PC-3 (cell line): ENCODE measurements at regions not wholly inside any gene's neighbourhood (a gene's known extent, or its start where the extent isn't known, plus 50 kb on each side); places are given as distances from the start of the nearest gene placed in this dataset.

Experiments used
- EZH2 ChIP-seq: fragments of 300-600 bp; sonication (generic); IDR thresholded peaks from one replicate; pipeline ENCODE4 v1.6.1; 2017; ENCODE audit warnings: antibody characterized with exemption, mild to moderate bottlenecking, low read length; ENCODE audit not compliant: unreplicated experiment
- TF ChIP-seq, protein P1 (sequence below): fragments of 300-600 bp; sonication (generic); conservative IDR thresholded peaks from 2 replicates; pipeline ENCODE4 v1.5.1; 2017; ENCODE audit warnings: antibody characterized with exemption, low read depth, mild to moderate bottlenecking, low read length

DNA sequence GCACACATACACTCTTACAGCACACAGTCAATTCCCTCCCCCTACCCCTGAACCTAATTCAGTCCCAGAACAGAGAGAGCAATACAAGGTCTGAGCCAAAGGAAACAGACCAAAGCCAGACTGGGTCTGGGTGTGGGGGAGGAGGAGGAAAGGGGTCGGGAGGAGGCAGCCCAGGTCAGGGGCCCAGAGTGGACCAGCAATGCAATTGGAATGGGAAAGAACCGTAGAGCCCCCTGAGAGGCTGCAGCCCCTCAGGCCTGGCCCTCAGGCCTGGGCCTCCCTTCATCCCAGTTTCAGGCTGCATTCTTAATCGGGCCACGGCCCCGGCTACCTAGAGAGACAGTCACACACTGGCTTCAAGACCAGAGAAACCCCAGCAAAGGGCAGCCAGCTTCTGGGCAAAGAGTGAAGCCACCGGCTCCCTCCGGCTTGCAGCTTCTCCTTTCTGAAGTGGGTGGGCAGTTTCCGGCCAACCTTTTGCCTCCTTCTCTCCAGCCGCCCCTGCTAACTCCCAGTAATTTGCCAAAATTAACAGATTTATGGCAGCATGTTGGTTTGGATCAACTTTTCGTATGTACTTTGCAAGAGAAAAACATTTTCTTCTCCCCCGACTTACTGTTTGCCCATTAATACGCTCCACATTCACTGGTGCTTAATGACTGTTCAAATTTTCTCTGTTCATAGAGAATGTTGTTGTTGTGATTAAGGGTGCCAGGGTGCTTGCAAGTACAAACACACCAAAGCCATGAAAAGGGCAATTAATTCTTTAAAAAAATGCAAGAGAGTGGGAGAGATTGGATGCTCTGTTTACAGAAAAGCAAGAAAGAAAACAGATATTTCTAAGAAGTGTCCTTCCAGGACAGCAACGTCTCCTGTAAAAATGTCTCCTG is 488.3 kb downstream of the MN1 start:
- TF ChIP-seq, protein P1, sequence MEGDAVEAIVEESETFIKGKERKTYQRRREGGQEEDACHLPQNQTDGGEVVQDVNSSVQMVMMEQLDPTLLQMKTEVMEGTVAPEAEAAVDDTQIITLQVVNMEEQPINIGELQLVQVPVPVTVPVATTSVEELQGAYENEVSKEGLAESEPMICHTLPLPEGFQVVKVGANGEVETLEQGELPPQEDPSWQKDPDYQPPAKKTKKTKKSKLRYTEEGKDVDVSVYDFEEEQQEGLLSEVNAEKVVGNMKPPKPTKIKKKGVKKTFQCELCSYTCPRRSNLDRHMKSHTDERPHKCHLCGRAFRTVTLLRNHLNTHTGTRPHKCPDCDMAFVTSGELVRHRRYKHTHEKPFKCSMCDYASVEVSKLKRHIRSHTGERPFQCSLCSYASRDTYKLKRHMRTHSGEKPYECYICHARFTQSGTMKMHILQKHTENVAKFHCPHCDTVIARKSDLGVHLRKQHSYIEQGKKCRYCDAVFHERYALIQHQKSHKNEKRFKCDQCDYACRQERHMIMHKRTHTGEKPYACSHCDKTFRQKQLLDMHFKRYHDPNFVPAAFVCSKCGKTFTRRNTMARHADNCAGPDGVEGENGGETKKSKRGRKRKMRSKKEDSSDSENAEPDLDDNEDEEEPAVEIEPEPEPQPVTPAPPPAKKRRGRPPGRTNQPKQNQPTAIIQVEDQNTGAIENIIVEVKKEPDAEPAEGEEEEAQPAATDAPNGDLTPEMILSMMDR: no peak
- TF ChIP-seq EZH2: no peak
